HFF-Myc (cell line): ENCODE measurements at regions not wholly inside any gene's neighbourhood (a gene's known extent, or its start where the extent isn't known, plus 50 kb on each side); places are given as distances from the start of the nearest gene placed in this dataset.
"Not testable (repeated sequence)": the region's sequence is repeated elsewhere in the genome, so short reads cannot be mapped to it uniquely, and the experiment has no call there.

Experiments used
- DNase-seq: peaks from one replicate; pipeline ENCODE4 v3.0.0-alpha.2; 2011; ENCODE audit warnings: low read depth; ENCODE audit errors: extremely low read depth
- H3K4me3 ChIP-seq: replicated peaks from 2 replicates; pipeline ENCODE4 v1.5.1; 2011; ENCODE audit warnings: low read depth, mild to moderate bottlenecking, control low read depth, low read length
- TF ChIP-seq, protein P1 (sequence below): IDR thresholded peaks from 2 replicates; pipeline ENCODE4 v1.5.1; 2012; ENCODE audit warnings: mild to moderate bottlenecking, low read depth, low read length, control low read depth; ENCODE audit errors: missing control alignments

GRCh38 chr11:106520146-106520912, 442.9 kb downstream of the AASDHPPT start:
- TF ChIP-seq, protein P1, sequence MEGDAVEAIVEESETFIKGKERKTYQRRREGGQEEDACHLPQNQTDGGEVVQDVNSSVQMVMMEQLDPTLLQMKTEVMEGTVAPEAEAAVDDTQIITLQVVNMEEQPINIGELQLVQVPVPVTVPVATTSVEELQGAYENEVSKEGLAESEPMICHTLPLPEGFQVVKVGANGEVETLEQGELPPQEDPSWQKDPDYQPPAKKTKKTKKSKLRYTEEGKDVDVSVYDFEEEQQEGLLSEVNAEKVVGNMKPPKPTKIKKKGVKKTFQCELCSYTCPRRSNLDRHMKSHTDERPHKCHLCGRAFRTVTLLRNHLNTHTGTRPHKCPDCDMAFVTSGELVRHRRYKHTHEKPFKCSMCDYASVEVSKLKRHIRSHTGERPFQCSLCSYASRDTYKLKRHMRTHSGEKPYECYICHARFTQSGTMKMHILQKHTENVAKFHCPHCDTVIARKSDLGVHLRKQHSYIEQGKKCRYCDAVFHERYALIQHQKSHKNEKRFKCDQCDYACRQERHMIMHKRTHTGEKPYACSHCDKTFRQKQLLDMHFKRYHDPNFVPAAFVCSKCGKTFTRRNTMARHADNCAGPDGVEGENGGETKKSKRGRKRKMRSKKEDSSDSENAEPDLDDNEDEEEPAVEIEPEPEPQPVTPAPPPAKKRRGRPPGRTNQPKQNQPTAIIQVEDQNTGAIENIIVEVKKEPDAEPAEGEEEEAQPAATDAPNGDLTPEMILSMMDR = no peak
- no peak for DNase-seq
- no peak overlapping the region for H3K4me3 ChIP-seq

GRCh38 chr11:106520920-106521319, 443.5 kb downstream of the AASDHPPT start:
- TF ChIP-seq, protein P1 = no peak
- no peak overlapping the region for H3K4me3 ChIP-seq
- no peak for DNase-seq

- DNase-seq = no peak
- TF ChIP-seq, protein P1 = no peak
These were observed 445.7 kb downstream of the AASDHPPT start for GRCh38 chr11:106523171-106523570.

DNA sequence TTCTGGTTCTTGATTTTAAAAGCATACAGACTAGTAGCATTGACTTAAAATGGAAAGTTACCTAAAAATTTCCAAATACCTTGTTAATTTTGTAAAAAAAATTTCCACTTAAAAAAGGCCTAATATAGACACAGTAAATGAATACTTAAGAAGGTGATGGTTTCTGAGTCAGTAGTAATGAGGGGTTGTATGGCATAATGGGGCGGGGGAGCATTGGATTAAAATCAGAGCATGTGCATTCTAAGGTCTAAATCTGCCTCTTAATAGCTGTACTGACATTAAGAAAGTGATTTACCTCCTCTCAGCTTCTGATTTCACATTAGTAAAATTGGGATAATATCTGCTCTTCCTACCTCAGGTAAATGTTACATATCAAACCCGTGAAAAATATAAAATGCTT, 446.5 kb downstream of the AASDHPPT start:
- DNase-seq = no peak
- H3K4me3 ChIP-seq = no peak overlapping the region
- TF ChIP-seq, protein P1 = no peak

More at GRCh38 chr11:106523171-106523570, 445.7 kb downstream of the AASDHPPT start:
- no peak overlapping the region for H3K4me3 ChIP-seq

- no peak overlapping the region for H3K4me3 ChIP-seq
- no peak for DNase-seq
- TF ChIP-seq, protein P1 = no peak
These were observed 447.0 kb downstream of the AASDHPPT start for GRCh38 chr11:106524436-106524835.

GRCh38 chr11:106531648-106532047, 454.2 kb downstream of the AASDHPPT start:
- not testable (repeated sequence) for DNase-seq

GRCh38 chr11:106533046-106533445, 455.6 kb downstream of the AASDHPPT start:
- no peak for DNase-seq
- H3K4me3 ChIP-seq = no peak overlapping the region
- TF ChIP-seq, protein P1 = no peak

More at GRCh38 chr11:106531648-106532047, 454.2 kb downstream of the AASDHPPT start:
- H3K4me3 ChIP-seq = not testable (repeated sequence)
